ENCODE measurements at regions not wholly inside any gene's neighbourhood (a gene's known extent, or its start where the extent isn't known, plus 50 kb on each side); places are given as distances from the start of the nearest gene placed in this dataset.

DNA sequence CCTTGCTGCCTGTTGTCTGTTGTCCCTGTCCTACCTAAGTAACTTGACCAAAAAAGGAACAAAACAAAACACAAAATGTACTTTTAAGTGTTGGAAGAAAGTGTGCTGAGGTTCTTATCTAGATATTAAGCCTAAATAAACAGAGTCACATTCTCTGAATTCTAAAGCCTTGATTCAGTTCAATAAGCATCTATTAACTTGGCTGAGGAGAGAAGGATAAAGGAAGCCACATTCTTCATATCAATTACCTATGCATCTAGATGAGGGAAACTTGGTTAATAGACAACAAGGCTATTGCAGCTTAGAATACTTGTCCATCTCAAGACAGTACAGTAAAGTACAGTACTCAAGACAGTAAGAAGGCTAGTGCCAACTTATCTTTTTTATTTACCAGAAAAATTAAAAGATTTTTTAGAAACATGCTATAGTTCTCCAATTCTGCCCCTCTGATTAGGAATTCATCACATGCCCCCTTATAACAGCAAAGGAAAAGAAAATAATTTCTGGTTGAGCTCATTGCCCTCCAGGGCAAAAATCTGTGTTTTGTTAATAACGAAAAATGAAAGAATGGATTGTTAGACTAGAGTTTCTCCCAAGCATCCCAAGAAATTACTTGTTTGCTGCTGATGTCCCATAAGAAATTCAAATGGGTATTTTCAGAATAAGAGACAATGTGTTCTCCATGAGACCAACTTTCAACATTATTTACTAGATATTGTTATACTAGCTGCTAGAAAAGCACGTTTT is 546.5 kb upstream of the SEMA3D start:
- no peak for ATAC-seq
- no peak for DNase-seq (ENCODE audit: low spot score)

DNA sequence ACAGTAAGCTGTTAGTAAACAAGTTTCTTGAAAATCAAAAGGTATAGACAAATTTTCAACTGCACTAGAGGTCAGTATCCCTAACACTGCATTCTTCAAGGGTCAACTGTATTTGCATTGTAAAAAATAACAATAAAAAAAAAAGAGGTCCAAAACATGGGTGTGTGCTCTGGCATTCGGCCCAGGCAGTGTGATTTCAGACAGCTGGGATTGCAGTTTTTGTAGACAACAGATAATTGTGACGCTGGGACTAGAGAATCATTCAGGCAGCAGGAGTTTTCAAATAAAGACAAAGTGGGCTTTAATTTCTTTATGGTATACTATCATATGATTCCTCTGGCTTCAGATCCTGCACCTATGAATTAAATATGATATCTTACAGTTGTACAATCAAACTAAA is 543.2 kb upstream of the SEMA3D start:
- DNase-seq (ENCODE audit: low spot score) (no peak), ATAC-seq (no peak)

DNA sequence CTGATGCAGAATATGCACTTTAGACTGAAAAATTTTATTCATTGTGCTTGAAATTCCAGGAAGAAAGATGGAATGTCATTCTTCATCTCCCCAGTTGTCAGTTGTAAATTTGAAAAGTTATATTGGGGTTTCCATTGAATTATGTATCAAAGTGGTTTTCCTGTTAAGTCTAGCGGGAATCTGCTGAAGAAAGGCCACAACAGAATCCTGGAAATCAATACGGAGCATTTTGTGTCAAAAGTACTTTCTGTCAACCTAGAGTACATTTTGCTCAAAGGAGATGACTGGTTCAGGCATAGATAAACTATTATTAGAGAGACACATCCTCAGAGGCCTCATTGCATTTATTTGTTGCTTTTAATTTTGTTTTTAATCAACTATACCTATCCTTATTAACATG is 538.2 kb upstream of the SEMA3D start:
- DNase-seq (ENCODE audit: low spot score): no peak
- no peak for ATAC-seq

DNA sequence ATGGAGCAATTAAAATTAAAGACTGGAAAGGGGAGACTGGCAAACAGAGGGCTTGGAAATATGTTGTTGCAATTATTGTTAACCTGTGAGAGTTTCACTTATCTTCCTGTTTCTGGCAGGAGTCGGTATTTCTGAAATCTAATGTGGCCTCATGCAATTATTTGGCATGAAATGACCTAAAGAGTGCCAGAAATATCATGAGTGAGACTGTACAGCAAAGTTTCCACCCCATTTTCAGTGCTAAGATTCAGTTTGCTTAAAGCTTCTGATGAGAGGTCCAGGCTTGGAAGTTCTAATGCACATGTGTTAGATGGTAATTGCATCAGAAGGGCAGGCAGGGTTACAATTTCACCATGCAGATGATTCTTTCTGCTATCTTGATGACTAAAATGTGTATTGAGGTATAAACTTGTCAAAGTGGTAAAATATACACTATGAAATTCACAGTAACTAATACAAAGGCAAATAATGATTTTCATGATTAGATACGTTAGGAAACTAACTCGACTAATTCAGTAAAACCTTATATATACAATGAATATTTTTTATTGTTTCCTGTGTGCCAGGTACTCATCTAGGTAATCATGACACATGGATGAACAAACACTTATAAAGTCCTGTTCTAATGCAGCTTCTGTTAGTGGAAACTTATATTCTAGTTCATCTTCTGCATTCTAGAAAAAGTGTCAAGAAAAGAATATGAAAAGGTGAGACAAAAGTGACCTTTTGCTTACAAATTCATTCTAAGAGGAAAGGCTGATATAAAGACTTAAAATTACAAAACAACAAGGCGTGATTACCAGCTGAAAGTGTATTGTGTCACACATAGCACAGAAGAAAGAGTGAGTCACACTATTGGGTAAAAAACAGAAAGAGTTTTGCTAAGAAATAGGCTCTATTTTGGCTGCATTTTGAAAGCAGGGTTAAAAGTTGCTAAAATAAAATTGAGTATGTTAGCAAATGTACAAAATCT is 533.4 kb upstream of the SEMA3D start:
- no peak for ATAC-seq
- DNase-seq (ENCODE audit: low spot score): no peak

DNA sequence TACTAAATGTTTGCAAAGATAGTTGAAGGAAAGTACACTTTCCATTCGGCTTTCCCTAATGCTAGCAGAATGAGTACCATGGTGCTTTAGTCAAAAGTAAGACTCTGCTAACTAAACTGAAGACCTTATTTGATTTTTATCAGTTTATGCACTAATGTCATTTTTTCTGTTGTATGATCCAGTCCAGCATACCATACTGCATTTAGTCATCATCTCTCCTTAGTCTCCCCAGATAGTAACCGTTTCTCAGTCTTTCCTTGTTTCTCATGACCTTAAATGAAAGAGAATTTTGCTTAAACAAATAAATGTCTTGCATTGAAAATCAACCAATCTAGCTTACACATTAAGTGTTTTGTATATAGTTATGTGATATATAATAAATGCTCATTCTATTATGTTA is 529.5 kb upstream of the SEMA3D start:
- no peak for ATAC-seq

DNA sequence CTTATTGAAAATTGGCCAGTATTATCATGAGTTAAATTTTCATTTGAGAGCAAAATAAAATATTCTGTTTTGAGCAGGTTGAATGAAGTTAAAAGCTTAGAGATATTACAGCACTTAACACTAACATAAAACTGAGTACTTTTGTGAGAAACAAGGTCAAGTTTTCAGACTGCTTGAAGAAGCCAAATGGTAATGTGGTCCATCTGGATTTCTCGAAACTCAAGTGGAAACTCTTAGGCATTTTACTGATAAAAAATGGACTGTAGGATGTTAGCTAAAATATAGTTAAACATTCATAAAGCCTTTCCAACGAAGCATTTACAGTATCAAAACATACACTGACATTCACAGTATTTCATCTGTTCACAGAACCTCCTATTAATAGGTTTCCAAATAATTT is 528.1 kb upstream of the SEMA3D start:
- DNase-seq (ENCODE audit: low spot score) (no peak), ATAC-seq (no peak)

More for the DNA sequence above, 529.5 kb upstream of the SEMA3D start:
- no peak for DNase-seq (ENCODE audit: low spot score)

DNA sequence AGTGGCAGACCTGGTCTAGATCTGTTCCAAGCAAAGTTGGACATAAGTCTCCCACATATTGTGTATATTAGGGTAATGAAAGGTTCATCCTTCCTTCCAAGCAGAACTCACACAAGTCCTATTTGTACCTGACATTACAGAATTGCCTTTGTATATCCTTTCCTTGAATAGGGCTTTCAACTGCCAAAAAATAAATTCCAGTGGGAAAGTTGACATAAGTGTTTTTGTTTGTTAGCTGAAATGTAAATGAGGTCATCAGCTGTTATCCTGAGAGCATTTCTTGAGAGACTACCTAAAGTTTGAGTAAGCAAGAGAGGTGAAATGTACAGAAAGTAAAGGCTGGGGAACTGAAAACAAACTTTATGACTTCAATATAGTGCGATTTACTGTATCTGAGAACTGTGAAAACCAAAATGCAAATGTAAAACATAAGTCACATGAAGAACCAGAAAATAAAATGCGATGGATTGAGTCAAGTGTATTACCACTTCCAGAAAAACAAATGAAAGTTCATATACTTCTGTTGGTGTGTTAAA is 527.3 kb upstream of the SEMA3D start:
- DNase-seq (ENCODE audit: low spot score): no peak
- no peak for ATAC-seq

DNA sequence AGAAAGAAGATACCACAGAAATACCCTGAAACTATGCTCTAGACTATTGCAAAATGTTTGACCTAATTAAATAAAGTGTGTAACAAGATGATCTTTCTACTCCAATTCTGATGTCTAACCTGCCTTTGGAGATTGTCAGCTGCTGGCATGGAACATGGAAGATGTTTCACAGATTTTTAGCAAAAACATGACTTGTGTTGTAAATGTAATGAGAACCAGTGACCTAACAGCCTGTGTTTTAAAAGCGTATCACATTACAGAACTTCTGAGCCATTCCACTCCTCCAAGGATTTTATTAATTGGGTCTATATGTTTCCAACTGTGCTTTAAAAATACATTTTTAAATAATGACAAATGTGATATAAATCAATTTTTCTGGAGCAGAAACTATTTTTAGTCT is 526.3 kb upstream of the SEMA3D start:
- DNase-seq (ENCODE audit: low spot score) (no peak), ATAC-seq (no peak)

DNA sequence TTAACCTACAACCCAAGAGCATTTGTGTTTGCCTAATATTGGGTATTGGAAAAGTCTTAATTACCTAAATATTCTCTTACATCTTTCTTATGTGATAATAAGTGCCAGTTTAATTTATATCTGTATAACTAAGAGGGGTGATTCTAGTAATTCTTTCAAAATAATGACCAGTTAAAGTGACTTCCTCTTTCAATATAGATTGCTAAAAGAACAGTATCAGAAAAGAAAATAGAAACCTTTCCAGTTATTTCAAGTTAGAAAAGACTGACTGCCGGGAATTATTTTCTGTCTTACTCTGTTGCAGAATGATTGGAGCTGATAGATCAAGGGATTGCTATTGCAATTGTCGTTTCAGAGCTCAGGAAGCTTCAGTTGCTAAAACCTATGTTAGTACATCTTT is 525.0 kb upstream of the SEMA3D start:
- no peak for ATAC-seq
- DNase-seq (ENCODE audit: low spot score): no peak

DNA sequence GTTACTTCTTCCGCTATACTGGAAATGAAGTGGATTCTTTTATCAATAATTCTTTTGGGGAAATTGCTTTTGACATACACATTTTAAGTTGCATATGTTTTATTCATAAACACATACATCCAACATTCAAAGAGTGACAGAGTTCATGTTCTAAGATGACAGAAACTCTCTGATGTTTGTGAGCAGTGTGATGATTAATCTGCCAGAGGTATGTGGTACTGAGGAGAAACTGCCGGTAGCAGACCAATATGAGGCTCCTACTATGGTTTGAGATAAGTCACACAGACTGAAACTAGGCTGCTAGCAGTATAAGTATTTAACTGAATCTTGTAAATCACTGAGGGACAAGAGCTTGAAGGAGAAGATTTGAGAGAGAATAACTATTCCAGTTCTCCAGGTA is 524.1 kb upstream of the SEMA3D start:
- ATAC-seq: no peak
- no peak for DNase-seq (ENCODE audit: low spot score)

DNA sequence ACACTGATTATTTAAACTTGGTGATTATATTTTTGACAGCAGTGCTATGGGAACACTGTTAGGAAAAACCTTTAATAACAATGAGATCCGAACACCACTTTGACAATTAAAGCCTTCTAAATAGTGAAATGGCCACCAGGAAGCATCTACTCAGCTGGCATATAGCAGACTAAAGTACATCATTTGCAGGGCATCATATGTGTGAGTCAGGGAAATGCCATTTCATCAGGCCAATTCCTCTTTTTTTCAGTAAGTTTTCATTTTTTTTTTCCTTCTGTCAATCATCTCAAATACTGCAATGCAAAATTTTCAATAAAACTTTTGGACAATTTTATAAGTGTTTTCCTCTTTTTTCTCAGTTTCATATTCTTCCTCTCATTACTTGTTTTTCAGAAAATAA is 521.4 kb upstream of the SEMA3D start:
- no peak for DNase-seq (ENCODE audit: low spot score)
- ATAC-seq: no peak

DNA sequence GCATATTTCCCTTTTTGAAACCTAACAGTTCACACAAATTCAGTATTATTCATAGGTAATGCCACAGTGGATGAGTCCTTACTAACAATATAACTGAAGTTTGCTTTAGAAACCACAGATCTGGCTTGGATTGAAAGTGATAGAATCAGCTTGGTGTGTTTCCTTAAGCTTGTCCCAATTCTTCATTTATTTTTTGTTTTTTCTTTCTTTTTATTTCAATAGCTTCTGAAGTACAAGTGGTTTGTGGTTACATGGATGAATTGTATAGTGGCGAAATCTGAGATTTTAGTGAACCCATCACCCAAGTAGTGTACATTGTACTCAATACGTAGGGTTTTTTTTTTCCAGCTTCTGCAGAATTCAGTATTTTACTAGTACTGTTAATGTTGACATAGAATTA is 518.2 kb upstream of the SEMA3D start:
- DNase-seq (ENCODE audit: low spot score): no peak
- ATAC-seq: no peak

DNA sequence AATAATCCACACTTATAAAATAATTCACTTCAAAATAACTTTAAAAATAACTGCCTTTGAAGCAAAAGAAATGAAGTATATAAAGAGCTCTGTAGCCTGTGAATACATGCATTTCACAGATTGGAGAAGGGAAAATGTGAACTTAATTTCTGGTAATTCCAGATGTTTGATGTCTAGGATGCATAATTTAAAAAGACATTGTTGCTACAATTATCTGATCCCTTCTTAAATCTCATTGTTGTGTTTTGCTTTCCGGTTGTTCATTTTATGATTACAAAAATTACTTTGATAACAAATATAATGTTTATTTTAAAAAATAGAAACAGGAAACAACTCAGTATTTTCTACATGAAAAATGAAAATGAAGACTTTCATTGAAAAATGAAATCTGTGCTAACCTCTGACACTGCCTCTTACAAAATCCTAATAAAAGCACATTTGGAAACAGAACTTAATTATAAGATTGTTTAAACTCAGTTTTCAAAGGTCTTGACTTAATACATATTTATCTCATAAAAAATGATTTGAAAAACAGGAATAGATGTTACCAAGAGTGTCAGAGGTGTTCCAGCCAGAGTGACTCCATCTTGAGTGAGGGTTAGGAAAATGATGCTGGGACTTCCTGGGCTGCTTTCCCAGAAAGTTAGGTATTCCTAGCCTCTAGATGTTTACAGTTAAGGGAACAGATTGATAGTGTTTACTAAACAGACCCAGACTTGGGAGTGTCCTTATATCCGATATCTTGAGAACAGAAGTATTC is 516.6 kb upstream of the SEMA3D start:
- ATAC-seq: no peak
- no peak for DNase-seq (ENCODE audit: low spot score)

DNA sequence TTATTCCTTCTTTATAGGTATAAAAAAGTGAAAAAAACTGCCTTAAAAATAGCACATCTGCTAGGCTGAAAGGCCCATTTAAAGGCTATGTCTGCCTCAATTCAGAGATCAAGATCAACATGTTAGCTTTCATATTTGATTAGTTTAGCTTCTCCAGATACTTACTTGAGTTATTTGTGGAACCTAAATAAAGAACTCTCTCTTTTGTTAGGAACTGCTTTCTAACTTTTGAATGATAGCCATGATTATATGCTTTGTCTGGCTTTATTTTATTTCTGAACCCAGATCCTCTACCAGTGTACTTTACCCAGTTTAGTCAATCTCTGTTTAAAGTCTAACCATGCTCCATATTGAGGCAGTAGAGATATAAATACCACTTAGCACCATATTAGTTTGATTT is 515.5 kb upstream of the SEMA3D start:
- no peak for DNase-seq (ENCODE audit: low spot score)
- ATAC-seq: no peak

DNA sequence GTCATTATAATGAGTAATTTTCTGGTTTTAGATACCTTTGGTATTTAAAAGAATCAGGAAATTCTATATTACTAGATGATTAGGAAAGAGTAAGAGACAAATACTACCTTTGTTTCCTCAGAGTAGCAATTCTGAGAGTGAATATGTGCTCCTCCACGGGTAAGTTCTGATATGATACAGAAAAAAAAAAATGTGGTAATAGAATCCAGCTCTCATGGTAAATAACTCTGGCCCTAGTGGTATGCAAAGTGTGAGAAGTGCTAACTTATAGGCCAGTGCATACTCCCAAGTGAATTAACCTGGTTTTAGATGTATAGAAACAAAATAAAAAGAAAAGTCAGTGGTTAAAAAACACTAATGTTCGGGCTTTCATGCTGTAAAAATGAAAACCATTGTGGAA is 512.6 kb upstream of the SEMA3D start:
- DNase-seq (ENCODE audit: low spot score): no peak
- ATAC-seq: no peak

DNA sequence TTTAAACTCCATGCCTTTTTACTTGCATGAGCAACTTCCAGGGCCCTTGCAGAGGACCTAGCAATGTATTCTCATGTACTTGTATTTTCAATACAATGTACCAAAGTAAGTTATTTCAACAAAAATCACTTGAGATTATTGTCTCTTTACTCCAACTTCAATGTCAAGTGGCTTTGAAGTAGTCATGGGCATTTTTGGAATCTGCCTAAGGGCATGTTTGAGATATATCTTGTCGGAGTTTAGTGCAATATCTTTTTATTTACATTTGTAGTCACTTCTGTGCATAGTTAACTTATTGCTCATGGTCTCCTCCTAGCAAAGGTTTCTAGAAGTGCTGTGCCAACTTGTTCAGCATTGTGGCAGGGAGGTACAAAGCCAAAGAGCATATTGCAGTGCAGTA is 508.7 kb upstream of the SEMA3D start:
- DNase-seq (ENCODE audit: low spot score) (no peak), ATAC-seq (no peak)

DNA sequence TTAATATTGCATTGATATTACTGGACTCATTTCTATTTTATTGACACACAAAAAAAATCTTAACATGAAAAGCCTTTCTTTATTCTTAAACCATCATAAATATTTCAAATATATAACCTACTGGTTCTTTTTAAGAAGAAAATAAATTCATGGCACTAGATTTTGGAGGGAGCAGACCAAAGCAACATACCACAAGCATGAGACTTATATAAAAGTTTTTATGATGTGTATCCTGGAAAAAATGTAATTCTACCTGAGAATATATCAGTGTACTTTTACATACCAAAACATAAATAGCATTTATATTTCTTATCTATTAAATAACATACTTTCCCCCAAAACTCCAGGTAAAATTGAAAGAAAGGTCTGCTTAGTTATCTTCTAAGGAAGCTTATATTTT is 508.2 kb upstream of the SEMA3D start:
- ATAC-seq: no peak

DNA sequence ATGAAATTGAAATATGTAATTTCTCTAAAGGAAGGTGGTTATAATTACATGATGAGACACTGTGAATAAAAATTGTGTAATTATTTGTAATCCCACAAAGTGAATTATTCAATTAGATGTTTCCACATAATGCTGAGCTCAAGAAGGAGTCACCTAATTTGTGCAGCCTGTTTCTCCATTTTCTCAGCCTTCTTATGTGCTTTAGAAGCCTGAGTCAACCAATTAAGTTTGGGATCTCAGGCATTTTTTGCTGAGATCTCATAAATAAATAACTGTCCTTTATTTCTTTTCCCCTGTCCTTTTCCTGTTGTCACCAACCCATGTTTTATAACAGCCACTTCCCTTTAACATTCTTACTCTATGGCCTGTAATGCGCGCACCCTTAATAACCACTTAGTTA is 506.5 kb upstream of the SEMA3D start:
- DNase-seq (ENCODE audit: low spot score) (no peak), ATAC-seq (no peak)

More for the DNA sequence above, 508.2 kb upstream of the SEMA3D start:
- no peak for DNase-seq (ENCODE audit: low spot score)

DNA sequence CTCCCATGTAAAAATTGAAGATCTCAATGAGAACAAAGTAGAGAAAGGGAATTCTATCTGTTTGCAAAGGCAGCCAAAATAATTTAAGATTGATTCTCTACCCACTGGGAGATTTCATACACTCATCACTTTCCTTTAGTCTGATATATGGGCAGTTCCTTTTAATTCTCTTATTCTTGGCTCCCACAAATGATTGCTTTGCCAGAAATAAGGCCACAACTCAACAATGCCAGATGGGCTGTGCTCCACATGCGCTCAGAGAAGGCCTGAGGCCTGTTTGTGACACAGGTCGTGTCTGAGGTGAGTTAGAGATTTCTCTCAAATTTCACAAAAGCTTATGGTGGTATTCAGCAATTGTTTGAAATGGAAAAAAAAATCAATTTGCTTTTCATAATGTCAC is 501.9 kb upstream of the SEMA3D start:
- ATAC-seq (no peak), DNase-seq (ENCODE audit: low spot score) (no peak)

DNA sequence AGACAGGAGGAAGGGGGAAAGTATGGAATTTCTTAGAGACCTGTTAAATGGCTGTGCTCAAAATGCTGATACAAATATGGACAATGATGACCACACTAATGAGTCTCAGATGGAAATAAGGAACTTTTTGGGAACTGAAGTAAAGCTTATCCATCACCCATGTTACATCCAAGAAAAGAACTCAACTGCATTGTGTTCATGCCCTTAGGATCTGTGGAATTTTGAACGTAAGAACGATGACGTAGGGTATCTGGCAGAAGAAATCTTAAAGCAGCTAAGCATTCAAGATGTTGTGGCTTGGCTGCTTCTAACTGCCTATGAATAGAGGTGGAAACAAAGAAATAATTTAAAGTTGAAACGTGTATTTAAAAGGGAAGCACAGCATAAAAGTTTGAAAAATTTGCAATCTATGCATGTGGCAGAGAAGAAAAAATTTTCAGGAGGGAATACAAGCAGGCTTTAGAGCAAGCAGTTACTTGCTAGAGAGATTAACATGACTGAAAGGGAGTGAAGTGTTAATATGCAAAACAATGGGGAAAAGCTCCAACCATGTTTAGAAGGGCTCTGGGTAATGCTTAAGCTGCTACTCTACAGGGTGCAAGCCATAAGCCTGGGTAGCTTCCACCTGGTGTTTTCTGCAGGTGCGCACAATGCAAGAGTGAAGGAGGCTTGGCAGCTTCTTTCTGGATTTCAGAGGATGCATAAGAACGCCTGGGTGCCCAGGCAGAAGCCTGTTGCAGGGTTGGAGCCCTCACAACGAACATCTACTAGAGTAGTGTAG is 499.7 kb upstream of the SEMA3D start:
- ATAC-seq (no peak), DNase-seq (ENCODE audit: low spot score) (no peak)

All from left lobe of liver (tissue), 2 donors.